ENCODE measurements at regions not wholly inside any gene's neighbourhood (a gene's known extent, or its start where the extent isn't known, plus 50 kb on each side); places are given as distances from the start of the nearest gene placed in this dataset.

DNA sequence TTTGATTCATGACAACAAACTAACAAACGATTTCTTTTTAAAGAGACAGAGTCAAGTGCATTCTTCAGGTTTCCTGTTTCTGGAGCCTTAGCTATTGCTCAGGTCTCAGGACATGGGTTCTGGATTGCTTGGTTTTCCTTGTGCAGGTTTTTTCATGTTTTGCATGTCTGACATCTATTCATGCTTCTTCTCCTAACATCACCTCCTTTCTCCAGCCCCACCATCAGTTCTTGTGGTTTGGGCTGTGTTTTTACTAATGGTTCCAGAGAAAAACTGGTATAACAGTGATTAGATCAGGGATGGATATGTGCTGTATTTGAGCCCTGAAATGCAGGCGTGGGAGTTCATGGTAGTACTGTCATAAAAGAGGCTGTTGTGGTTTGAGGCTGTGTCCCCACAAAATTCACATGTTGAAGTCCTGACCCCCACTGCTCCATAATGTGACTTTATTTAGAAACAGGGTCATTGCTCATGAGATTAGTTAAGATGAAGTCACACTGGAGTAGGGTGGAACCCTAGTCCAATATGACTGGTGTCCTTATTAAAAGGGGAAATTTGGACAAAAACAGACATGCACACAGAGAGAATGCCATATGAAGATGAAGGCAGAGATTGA is 67.9 kb downstream of the IRX6 start:
- H3K4me1 Mint-ChIP-seq = peaks cover 33% of the 10 kb centered on the region

More for the DNA sequence above, 67.9 kb downstream of the IRX6 start:
- Histone ChIP-seq H3K4me3 (no peak overlapping the region), H3K4me1 (ENCODE audit: insufficient read depth) (peaks cover 36% of the 10 kb centered on the region), H3F3A (replicated peaks; ENCODE audit: low read depth) (no peaks in the 10 kb centered on the region), H4K20me1 (replicated peaks; ENCODE audit: insufficient read depth) (no peaks in the 10 kb centered on the region), H3K79me2 (replicated peaks; ENCODE audit: insufficient read depth) (no peaks in the 10 kb centered on the region), H3K36me3 (ENCODE audit: insufficient read depth) (no peaks in the 10 kb centered on the region), H3K27me3 (ENCODE audit: insufficient read depth) (no peaks in the 10 kb centered on the region), H2AFZ (no peak overlapping the region), H3K9me2 (ENCODE audit: insufficient read depth) (peaks cover 8% of the 10 kb centered on the region), H3K27ac (ENCODE audit: low read depth) (no peak overlapping the region), H3K4me2 (no peak overlapping the region)
- H3K36me3 Mint-ChIP-seq (ENCODE audit: low read depth) = no peaks in the 10 kb centered on the region
- H3K9me3 Mint-ChIP-seq = no peaks in the 10 kb centered on the region
- no peak overlapping the region for H3K27ac Mint-ChIP-seq
- DNase-seq (ENCODE audit: low spot score) = no peak
- TF ChIP-seq, protein P1, sequence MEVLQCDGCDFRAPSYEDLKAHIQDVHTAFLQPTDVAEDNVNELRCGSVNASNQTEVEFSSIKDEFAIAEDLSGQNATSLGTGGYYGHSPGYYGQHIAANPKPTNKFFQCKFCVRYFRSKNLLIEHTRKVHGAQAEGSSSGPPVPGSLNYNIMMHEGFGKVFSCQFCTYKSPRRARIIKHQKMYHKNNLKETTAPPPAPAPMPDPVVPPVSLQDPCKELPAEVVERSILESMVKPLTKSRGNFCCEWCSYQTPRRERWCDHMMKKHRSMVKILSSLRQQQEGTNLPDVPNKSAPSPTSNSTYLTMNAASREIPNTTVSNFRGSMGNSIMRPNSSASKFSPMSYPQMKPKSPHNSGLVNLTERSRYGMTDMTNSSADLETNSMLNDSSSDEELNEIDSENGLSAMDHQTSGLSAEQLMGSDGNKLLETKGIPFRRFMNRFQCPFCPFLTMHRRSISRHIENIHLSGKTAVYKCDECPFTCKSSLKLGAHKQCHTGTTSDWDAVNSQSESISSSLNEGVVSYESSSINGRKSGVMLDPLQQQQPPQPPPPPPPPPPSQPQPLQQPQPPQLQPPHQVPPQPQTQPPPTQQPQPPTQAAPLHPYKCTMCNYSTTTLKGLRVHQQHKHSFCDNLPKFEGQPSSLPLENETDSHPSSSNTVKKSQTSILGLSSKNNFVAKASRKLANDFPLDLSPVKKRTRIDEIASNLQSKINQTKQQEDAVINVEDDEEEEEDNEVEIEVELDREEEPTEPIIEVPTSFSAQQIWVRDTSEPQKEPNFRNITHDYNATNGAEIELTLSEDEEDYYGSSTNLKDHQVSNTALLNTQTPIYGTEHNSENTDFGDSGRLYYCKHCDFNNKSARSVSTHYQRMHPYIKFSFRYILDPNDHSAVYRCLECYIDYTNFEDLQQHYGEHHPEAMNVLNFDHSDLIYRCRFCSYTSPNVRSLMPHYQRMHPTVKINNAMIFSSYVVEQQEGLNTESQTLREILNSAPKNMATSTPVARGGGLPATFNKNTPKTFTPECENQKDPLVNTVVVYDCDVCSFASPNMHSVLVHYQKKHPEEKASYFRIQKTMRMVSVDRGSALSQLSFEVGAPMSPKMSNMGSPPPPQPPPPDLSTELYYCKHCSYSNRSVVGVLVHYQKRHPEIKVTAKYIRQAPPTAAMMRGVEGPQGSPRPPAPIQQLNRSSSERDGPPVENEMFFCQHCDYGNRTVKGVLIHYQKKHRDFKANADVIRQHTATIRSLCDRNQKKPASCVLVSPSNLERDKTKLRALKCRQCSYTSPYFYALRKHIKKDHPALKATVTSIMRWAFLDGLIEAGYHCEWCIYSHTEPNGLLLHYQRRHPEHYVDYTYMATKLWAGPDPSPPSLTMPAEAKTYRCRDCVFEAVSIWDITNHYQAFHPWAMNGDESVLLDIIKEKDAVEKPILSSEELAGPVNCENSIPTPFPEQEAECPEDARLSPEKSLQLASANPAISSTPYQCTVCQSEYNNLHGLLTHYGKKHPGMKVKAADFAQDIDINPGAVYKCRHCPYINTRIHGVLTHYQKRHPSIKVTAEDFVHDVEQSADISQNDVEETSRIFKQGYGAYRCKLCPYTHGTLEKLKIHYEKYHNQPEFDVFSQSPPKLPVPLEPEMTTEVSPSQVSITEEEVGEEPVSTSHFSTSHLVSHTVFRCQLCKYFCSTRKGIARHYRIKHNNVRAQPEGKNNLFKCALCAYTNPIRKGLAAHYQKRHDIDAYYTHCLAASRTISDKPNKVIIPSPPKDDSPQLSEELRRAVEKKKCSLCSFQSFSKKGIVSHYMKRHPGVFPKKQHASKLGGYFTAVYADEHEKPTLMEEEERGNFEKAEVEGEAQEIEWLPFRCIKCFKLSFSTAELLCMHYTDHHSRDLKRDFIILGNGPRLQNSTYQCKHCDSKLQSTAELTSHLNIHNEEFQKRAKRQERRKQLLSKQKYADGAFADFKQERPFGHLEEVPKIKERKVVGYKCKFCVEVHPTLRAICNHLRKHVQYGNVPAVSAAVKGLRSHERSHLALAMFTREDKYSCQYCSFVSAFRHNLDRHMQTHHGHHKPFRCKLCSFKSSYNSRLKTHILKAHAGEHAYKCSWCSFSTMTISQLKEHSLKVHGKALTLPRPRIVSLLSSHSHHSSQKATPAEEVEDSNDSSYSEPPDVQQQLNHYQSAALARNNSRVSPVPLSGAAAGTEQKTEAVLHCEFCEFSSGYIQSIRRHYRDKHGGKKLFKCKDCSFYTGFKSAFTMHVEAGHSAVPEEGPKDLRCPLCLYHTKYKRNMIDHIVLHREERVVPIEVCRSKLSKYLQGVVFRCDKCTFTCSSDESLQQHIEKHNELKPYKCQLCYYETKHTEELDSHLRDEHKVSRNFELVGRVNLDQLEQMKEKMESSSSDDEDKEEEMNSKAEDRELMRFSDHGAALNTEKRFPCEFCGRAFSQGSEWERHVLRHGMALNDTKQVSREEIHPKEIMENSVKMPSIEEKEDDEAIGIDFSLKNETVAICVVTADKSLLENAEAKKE (CRISPR knock-in tag; IDR thresholded peaks at IDR 0.05) = no peak
- TF ChIP-seq EZH2phosphoT487 (IDR thresholded peaks at IDR 0.05; ENCODE audit: unreplicated experiment) = no peak
- ATAC-seq = no peak
- H3K27me3 Mint-ChIP-seq (ENCODE audit: insufficient read depth, low read depth, poor library complexity) = peaks cover 4% of the 10 kb centered on the region
- no peak overlapping the region for H3K4me3 Mint-ChIP-seq

Data from GM23338 (cell line).